ENCODE measurements at regions not wholly inside any gene's neighbourhood (a gene's known extent, or its start where the extent isn't known, plus 50 kb on each side); places are given as distances from the start of the nearest gene placed in this dataset.

- TF ChIP-seq CTCF (IDR thresholded peaks at IDR 0.05; ENCODE audit: insufficient read depth, low read depth, low read length), result no peak
- no peak for DNase-seq (ENCODE audit: low read depth)
Observed at GRCh38 chr1:96346719-96347118, 374.9 kb upstream of the PTBP2 start.

DNA sequence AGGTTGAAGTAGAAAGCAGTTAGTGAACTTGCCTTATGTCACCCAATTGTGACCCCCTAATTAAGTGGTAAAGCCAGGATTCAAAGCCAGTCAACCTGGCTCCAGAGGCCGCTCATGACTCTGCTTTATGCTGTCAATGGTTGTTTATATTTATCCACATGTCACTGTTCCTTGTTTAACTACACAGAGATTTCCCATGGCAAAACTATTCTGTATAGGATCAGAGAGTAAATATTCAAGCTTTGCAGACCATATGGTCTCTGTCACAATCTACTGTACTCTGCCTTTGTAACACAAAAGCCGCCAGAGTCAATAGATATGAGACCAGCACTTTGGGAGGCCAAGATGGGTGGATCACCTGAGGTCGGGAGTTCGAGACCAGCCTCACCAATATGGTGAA lies 371.7 kb upstream of the PTBP2 start:
- DNase-seq (ENCODE audit: low read depth), result no peak

More at GRCh38 chr1:96346719-96347118, 374.9 kb upstream of the PTBP2 start:
- H3K4me3 ChIP-seq (ENCODE audit: low read depth, low read length), result no peak overlapping the region

DNA sequence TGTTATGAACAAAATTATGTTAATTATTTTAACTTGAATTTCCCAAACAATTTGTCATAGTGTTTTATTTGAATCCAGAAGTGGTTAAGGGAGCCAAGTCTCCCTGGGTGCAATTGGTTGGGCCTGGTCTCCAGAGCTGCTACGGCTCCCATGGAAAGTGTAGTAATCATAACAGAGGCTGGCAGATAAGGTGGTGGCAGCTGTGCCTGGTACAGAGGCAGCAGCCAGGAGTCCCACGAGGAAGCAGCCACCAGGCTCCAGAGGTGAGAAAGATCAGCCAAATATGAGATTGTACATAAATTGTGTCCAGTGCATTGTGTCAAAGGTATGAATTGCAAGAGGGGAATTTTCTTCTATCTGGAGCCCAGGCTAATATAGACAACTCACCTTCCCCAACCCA lies 368.9 kb upstream of the PTBP2 start:
- TF ChIP-seq CTCF (IDR thresholded peaks at IDR 0.05; ENCODE audit: insufficient read depth, low read depth, low read length), result no peak
- no peak overlapping the region for H3K4me3 ChIP-seq (ENCODE audit: low read depth, low read length)
- no peak for DNase-seq (ENCODE audit: low read depth)

More for the DNA sequence above, 371.7 kb upstream of the PTBP2 start:
- no peak for TF ChIP-seq CTCF (IDR thresholded peaks at IDR 0.05; ENCODE audit: insufficient read depth, low read depth, low read length)
- no peak overlapping the region for H3K4me3 ChIP-seq (ENCODE audit: low read depth, low read length)

GRCh38 chr1:96355521-96355920 lies 366.1 kb upstream of the PTBP2 start:
- no peak for TF ChIP-seq CTCF (IDR thresholded peaks at IDR 0.05; ENCODE audit: insufficient read depth, low read depth, low read length)
- H3K4me3 ChIP-seq (ENCODE audit: low read depth, low read length), result no peak overlapping the region
- DNase-seq (ENCODE audit: low read depth), result no peak

- DNase-seq (ENCODE audit: low read depth), result no peak
- no peak overlapping the region for H3K4me3 ChIP-seq (ENCODE audit: low read depth, low read length)
- TF ChIP-seq CTCF (IDR thresholded peaks at IDR 0.05; ENCODE audit: insufficient read depth, low read depth, low read length), result no peak
Observed at GRCh38 chr1:96355961-96356360, 365.6 kb upstream of the PTBP2 start.

DNA sequence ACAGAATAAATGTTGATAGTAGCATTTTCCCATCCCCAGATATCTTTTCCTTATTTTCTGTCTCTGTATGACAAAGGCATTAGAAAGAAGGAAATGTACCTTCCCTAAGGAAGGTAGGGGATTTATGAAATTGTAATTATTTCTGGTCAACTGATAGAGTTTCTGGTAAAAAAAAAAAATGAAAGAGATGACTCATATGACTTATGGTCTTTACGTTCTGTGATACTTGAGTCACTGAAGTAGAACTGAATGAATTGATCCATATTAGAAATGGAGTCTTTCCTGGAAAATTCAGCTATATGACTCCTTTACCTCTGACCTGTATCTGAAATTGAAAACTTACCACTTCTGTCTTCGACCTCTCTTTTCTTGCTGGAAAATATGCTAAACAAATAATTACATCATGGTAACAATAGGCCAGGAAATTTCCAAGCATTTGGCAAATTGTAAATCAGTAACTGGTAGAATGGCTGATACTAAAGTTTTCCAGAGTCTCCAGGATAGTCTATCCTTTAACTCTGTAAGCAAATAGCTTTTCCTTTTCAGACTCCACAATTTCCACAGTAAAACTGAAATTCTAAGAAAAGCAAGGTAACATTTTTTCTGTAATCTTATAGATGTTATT lies 364.3 kb upstream of the PTBP2 start:
- H3K4me3 ChIP-seq (ENCODE audit: low read depth, low read length), result no peak overlapping the region
- DNase-seq (ENCODE audit: low read depth), result no peak
- TF ChIP-seq CTCF (IDR thresholded peaks at IDR 0.05; ENCODE audit: insufficient read depth, low read depth, low read length), result no peak

DNA sequence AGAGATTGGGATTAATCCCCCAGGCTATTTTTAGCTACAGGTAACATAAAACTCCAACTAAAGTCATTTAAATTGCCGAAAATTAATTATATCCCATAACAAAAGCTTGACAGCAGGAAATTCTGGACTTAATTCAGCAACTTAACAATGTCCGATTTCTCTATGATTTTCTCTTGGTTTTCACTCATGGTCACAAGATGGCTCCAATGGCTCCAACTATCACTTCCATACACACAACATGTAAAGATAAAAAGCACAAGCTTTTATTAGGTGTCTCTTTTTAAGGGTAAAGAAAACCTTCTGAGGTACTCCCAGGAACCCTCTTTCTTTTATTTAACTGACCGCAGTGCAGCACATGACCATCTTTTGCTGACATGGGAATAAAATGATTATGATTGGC lies 363.5 kb upstream of the PTBP2 start:
- no peak for TF ChIP-seq CTCF (IDR thresholded peaks at IDR 0.05; ENCODE audit: insufficient read depth, low read depth, low read length)
- no peak overlapping the region for H3K4me3 ChIP-seq (ENCODE audit: low read depth, low read length)
- DNase-seq (ENCODE audit: low read depth), result no peak
